SK-N-SH treated with all-trans-retinoic acid at 6 μM for 48 hours (cell line): ENCODE measurements at regions not wholly inside any gene's neighbourhood (a gene's known extent, or its start where the extent isn't known, plus 50 kb on each side); places are given as distances from the start of the nearest gene placed in this dataset.

Experiments used
- ATAC-seq: fragments of 200-7000 bp; cut with Tn5 transposase; 3 replicates; pipeline ENCODE4 v1.9.1; 2020; ENCODE audit warnings: mild to moderate bottlenecking, moderate library complexity
- ARNTL ChIP-seq: fragments of 450-650 bp; formaldehyde crosslinking; IDR thresholded peaks from 2 replicates; pipeline ENCODE4 v1.5.0; 2020; ENCODE audit warnings: low read depth, mild to moderate bottlenecking, moderate library complexity, borderline replicate concordance
- BACH2 ChIP-seq: fragments of 250-450 bp; sonication (Bioruptor Pico); IDR thresholded peaks from 2 replicates; pipeline ENCODE4 v1.9.0; 2021; ENCODE audit warnings: mild to moderate bottlenecking, borderline replicate concordance
- CSDC2 ChIP-seq: fragments of 250-450 bp; sonication (Bioruptor Pico); IDR thresholded peaks from 2 replicates; pipeline ENCODE4 v1.5.0; 2020; ENCODE audit warnings: mild to moderate bottlenecking, moderate library complexity
- ESRRG ChIP-seq: fragments of 250-450 bp; sonication (Bioruptor Pico); IDR thresholded peaks from 2 replicates; pipeline ENCODE4 v1.6.1; 2021; ENCODE audit warnings: mild to moderate bottlenecking
- GLIS3 ChIP-seq: fragments of 250-450 bp; sonication (Bioruptor Pico); IDR thresholded peaks from 2 replicates; pipeline ENCODE4 v1.5.0; 2020; ENCODE audit warnings: mild to moderate bottlenecking, moderate library complexity
- ISL1 ChIP-seq: fragments of 250-450 bp; sonication (Bioruptor Pico); IDR thresholded peaks from 2 replicates; pipeline ENCODE4 v2.1.2; 2022; ENCODE audit warnings: mild to moderate bottlenecking, moderate library complexity
- OSR1 ChIP-seq: fragments of 250-450 bp; sonication (Bioruptor Pico); IDR thresholded peaks from 2 replicates; pipeline ENCODE4 v1.8.0; 2022; ENCODE audit warnings: moderate library complexity, mild to moderate bottlenecking, inconsistent platforms
- PPARA ChIP-seq: fragments of 250-450 bp; sonication (Bioruptor Pico); IDR thresholded peaks from 2 replicates; pipeline ENCODE4 v1.5.0; 2020; ENCODE audit warnings: mild to moderate bottlenecking, borderline replicate concordance
- RARB ChIP-seq: fragments of 250-450 bp; sonication (Bioruptor Pico); IDR thresholded peaks from 2 replicates; pipeline ENCODE4 v1.8.0; 2021; ENCODE audit warnings: mild to moderate bottlenecking, moderate library complexity
- SNAI2 ChIP-seq: fragments of 250-450 bp; sonication (Bioruptor Pico); IDR thresholded peaks from 2 replicates; pipeline ENCODE4 v1.5.0; 2020; ENCODE audit warnings: mild to moderate bottlenecking, moderate library complexity
- TCF4 ChIP-seq: fragments of 250-450 bp; sonication (Bioruptor Pico); IDR thresholded peaks from 2 replicates; pipeline ENCODE4 v1.8.0; 2021; ENCODE audit warnings: mild to moderate bottlenecking, moderate library complexity, borderline replicate concordance
- TOX ChIP-seq: fragments of 250-450 bp; sonication (Bioruptor Pico); IDR thresholded peaks from 2 replicates; pipeline ENCODE4 v1.8.0; 2021; ENCODE audit warnings: mild to moderate bottlenecking, moderate library complexity, borderline replicate concordance
- ZC3H10 ChIP-seq: fragments of 250-450 bp; sonication (Bioruptor Pico); IDR thresholded peaks from 2 replicates; pipeline ENCODE4 v1.5.1; 2021; ENCODE audit warnings: mild to moderate bottlenecking, moderate library complexity
- ZFP30 ChIP-seq: fragments of 450-650 bp; formaldehyde crosslinking; IDR thresholded peaks from 2 replicates; pipeline ENCODE4 v1.5.0; 2022; ENCODE audit warnings: mild to moderate bottlenecking, moderate library complexity
- ZNF565 ChIP-seq: fragments of 450-650 bp; formaldehyde crosslinking; conservative IDR thresholded peaks from 2 replicates; pipeline ENCODE4 v1.5.0; 2020; ENCODE audit warnings: low read depth, mild to moderate bottlenecking, moderate library complexity
- ZNF70 ChIP-seq: fragments of 450-650 bp; formaldehyde crosslinking; IDR thresholded peaks from 2 replicates; pipeline ENCODE4 v1.5.0; 2020; ENCODE audit warnings: mild to moderate bottlenecking, moderate library complexity
- ZNF8 ChIP-seq: fragments of 450-650 bp; formaldehyde crosslinking; IDR thresholded peaks from 2 replicates; pipeline ENCODE4 v1.5.0; 2020; ENCODE audit warnings: mild to moderate bottlenecking, moderate library complexity
- TF ChIP-seq, protein P1 (sequence below): fragments of 250-450 bp; sonication (Bioruptor Pico); IDR thresholded peaks from 2 replicates; pipeline ENCODE4 v1.5.0; 2020; ENCODE audit warnings: mild to moderate bottlenecking, moderate library complexity
- TF ChIP-seq, protein P2 (sequence below): fragments of 250-450 bp; sonication (Bioruptor Pico); IDR thresholded peaks from 2 replicates; pipeline ENCODE4 v1.8.0; 2020; ENCODE audit warnings: mild to moderate bottlenecking, moderate library complexity, borderline replicate concordance
- TF ChIP-seq, protein P3 (sequence below): fragments of 250-450 bp; sonication (Bioruptor Pico); IDR thresholded peaks from 2 replicates; pipeline ENCODE4 v1.8.0; 2021; ENCODE audit warnings: low read depth, mild to moderate bottlenecking, moderate library complexity, borderline replicate concordance
- TF ChIP-seq, protein P4 (sequence below): fragments of 250-450 bp; sonication (Bioruptor Pico); IDR thresholded peaks from 2 replicates; pipeline ENCODE4 v1.5.1; 2020; ENCODE audit warnings: low read depth, mild to moderate bottlenecking, moderate library complexity

DNA sequence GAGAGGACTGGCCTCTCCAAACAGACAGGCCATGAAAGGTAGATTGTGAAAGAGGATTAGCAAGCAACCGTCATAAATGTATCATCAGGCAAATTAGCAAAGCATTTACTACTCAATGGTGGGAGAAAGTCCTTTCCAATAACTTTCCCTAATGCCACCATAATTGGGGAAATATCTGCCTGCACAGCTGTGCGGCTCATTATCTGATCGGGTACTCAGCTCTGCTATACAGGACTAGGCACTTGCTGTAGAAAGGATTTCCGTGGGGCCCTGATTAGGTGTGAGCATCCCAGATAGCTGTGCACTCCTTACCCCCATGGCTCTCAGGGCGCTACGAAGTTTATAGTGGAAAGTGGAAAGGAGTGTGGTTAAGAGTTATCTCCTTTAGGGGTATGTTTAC lies 309.7 kb upstream of the PLET1 start:
- ATAC-seq: no peak
- TF ChIP-seq ARNTL (CRISPR knock-in tag) (no peak), ISL1 (CRISPR knock-in tag) (no peak), ZNF565 (no peak), ZNF70 (CRISPR knock-in tag) (no peak), ZC3H10 (CRISPR knock-in tag) (no peak), CSDC2 (CRISPR knock-in tag) (no peak), OSR1 (CRISPR knock-in tag) (no peak), ZNF8 (CRISPR knock-in tag) (no peak), ESRRG (no peak)
- TF ChIP-seq, protein P1, sequence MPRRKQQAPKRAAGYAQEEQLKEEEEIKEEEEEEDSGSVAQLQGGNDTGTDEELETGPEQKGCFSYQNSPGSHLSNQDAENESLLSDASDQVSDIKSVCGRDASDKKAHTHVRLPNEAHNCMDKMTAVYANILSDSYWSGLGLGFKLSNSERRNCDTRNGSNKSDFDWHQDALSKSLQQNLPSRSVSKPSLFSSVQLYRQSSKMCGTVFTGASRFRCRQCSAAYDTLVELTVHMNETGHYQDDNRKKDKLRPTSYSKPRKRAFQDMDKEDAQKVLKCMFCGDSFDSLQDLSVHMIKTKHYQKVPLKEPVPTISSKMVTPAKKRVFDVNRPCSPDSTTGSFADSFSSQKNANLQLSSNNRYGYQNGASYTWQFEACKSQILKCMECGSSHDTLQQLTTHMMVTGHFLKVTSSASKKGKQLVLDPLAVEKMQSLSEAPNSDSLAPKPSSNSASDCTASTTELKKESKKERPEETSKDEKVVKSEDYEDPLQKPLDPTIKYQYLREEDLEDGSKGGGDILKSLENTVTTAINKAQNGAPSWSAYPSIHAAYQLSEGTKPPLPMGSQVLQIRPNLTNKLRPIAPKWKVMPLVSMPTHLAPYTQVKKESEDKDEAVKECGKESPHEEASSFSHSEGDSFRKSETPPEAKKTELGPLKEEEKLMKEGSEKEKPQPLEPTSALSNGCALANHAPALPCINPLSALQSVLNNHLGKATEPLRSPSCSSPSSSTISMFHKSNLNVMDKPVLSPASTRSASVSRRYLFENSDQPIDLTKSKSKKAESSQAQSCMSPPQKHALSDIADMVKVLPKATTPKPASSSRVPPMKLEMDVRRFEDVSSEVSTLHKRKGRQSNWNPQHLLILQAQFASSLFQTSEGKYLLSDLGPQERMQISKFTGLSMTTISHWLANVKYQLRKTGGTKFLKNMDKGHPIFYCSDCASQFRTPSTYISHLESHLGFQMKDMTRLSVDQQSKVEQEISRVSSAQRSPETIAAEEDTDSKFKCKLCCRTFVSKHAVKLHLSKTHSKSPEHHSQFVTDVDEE: no peak
- TF ChIP-seq, protein P2, sequence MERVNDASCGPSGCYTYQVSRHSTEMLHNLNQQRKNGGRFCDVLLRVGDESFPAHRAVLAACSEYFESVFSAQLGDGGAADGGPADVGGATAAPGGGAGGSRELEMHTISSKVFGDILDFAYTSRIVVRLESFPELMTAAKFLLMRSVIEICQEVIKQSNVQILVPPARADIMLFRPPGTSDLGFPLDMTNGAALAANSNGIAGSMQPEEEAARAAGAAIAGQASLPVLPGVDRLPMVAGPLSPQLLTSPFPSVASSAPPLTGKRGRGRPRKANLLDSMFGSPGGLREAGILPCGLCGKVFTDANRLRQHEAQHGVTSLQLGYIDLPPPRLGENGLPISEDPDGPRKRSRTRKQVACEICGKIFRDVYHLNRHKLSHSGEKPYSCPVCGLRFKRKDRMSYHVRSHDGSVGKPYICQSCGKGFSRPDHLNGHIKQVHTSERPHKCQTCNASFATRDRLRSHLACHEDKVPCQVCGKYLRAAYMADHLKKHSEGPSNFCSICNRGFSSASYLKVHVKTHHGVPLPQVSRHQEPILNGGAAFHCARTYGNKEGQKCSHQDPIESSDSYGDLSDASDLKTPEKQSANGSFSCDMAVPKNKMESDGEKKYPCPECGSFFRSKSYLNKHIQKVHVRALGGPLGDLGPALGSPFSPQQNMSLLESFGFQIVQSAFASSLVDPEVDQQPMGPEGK: no peak
- TF ChIP-seq, protein P3, sequence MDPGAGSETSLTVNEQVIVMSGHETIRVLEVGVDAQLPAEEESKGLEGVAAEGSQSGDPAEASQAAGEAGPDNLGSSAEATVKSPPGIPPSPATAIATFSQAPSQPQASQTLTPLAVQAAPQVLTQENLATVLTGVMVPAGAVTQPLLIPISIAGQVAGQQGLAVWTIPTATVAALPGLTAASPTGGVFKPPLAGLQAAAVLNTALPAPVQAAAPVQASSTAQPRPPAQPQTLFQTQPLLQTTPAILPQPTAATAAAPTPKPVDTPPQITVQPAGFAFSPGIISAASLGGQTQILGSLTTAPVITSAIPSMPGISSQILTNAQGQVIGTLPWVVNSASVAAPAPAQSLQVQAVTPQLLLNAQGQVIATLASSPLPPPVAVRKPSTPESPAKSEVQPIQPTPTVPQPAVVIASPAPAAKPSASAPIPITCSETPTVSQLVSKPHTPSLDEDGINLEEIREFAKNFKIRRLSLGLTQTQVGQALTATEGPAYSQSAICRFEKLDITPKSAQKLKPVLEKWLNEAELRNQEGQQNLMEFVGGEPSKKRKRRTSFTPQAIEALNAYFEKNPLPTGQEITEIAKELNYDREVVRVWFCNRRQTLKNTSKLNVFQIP: no peak
- TF ChIP-seq, protein P4, sequence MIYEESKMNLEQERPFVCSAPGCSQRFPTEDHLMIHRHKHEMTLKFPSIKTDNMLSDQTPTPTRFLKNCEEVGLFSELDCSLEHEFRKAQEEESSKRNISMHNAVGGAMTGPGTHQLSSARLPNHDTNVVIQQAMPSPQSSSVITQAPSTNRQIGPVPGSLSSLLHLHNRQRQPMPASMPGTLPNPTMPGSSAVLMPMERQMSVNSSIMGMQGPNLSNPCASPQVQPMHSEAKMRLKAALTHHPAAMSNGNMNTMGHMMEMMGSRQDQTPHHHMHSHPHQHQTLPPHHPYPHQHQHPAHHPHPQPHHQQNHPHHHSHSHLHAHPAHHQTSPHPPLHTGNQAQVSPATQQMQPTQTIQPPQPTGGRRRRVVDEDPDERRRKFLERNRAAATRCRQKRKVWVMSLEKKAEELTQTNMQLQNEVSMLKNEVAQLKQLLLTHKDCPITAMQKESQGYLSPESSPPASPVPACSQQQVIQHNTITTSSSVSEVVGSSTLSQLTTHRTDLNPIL (CRISPR knock-in tag): no peak

DNA sequence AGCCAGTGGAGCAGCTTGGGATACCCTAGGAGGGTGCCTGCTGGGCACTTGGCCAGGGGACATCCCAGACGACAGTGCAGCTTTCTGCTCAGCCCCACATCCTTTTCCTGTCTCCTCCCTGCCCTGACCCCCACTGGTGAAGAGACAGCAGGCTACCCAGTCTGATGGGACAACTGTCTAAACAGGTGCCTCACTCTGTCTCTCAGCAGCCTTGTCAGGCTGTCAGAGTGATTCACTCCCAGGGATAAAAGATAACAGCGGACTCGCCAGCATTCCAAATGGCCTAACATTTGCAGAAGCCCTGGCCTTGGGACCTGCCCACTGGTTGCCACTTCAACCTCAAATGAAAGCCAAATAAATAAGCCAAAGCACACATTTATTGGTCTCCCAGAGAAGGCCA lies 318.6 kb upstream of the PLET1 start:
- no peak for ATAC-seq
- TF ChIP-seq TOX (CRISPR knock-in tag): no peak
- TF ChIP-seq GLIS3 (CRISPR knock-in tag): no peak
- TF ChIP-seq ZNF70 (CRISPR knock-in tag): no peak
- TF ChIP-seq TCF4 (CRISPR knock-in tag): no peak
- TF ChIP-seq PPARA: no peak
- no peak for TF ChIP-seq OSR1 (CRISPR knock-in tag)
- TF ChIP-seq SNAI2: no peak
- TF ChIP-seq ISL1 (CRISPR knock-in tag): no peak
- no peak for TF ChIP-seq ZFP30 (CRISPR knock-in tag)
- TF ChIP-seq, all 23 proteins: peak for 0

DNA sequence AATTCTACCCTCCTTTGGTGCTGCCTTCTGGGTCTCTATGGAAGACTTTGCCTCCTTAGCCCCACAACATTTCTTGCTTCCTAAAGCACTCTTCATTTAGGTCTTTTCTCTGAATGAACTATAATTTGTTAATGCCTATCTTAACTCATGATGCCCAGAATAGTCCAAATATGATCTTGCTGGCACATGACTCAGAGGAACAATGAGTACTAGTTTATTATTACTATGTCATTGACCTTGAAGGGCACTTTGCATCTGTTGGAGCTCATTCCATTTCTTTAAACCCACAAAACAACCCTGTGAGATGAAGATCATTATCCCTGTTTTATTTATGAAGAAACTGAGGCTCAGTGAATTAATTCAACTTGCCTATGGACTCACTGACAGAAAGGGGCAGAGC lies 320.2 kb upstream of the PLET1 start:
- ATAC-seq: no peak
- TF ChIP-seq ZNF8 (CRISPR knock-in tag) (no peak), SNAI2 (no peak), OSR1 (CRISPR knock-in tag) (no peak), CSDC2 (CRISPR knock-in tag) (no peak), ARNTL (CRISPR knock-in tag) (no peak), TOX (CRISPR knock-in tag) (no peak), BACH2 (CRISPR knock-in tag) (no peak)
- TF ChIP-seq, all 23 proteins: peak for 0

DNA sequence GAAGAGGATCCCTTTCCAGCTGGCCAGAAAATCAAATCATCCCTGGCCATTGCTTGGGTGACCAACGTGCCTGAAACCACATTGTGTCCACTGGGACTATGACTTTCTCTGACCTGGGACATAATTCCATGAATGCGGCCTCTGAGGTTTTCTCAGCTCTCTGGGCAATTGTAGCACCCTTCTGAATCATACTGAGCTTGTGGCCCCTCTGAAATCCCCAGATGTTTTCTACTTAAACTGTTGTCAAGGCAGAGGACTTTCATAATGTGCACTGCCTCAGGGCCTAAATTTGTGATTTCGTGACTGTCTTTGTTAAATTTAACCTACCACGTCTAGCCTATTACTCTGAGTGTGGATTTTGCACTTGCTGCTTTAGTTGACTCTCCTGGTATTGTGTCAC lies 321.1 kb upstream of the PLET1 start:
- TF ChIP-seq ZFP30 (CRISPR knock-in tag): no peak
- no peak for TF ChIP-seq ZNF70 (CRISPR knock-in tag)
- ATAC-seq: no peak

DNA sequence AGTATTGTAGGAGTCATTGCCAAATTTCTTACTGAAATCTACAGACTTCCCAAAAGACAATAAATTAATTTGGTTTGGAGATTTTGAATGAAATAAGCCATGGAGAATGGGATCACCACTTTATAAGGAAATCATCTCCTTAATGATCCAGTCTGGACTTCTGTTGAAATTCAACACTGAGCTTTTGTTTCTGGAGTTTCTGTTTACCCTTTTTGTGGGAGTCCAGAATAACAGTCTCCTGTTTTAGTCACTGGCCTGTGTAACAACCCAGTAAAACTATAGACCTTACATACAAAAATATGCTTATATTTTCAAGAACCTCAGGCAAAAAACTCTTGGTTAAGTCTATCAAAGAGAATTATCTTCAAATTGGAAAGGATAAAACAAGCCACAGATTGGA lies 321.7 kb upstream of the PLET1 start:
- TF ChIP-seq RARB (CRISPR knock-in tag) (no peak), ZNF8 (CRISPR knock-in tag) (no peak), CSDC2 (CRISPR knock-in tag) (no peak), ARNTL (CRISPR knock-in tag) (no peak)
- no peak for ATAC-seq
